SK-N-SH treated with all-trans-retinoic acid at 6 μM for 48 hours (cell line): ENCODE measurements at regions not wholly inside any gene's neighbourhood (a gene's known extent, or its start where the extent isn't known, plus 50 kb on each side); places are given as distances from the start of the nearest gene placed in this dataset.
A peak's percentile ranks its signal among the peaks of the same experiment; 100 is the strongest.
"Not testable (repeated sequence)": the region's sequence is repeated elsewhere in the genome, so short reads cannot be mapped to it uniquely, and the experiment has no call there.

Source experiments
- ATAC-seq: fragments of 200-7000 bp; cut with Tn5 transposase; 3 replicates; pipeline ENCODE4 v1.9.1; 2020; ENCODE audit warnings: mild to moderate bottlenecking, moderate library complexity
- BACH2 ChIP-seq: fragments of 250-450 bp; sonication (Bioruptor Pico); IDR thresholded peaks from 2 replicates; pipeline ENCODE4 v1.9.0; 2021; ENCODE audit warnings: mild to moderate bottlenecking, borderline replicate concordance
- CREB5 ChIP-seq: fragments of 250-450 bp; sonication (Bioruptor Pico); IDR thresholded peaks from 2 replicates; pipeline ENCODE4 v1.5.1; 2020; ENCODE audit warnings: low read depth, mild to moderate bottlenecking, moderate library complexity
- CSDC2 ChIP-seq: fragments of 250-450 bp; sonication (Bioruptor Pico); IDR thresholded peaks from 2 replicates; pipeline ENCODE4 v1.5.0; 2020; ENCODE audit warnings: mild to moderate bottlenecking, moderate library complexity
- CSRNP3 ChIP-seq: fragments of 250-450 bp; sonication (Bioruptor Pico); IDR thresholded peaks from 2 replicates; pipeline ENCODE4 v1.5.1; 2021; ENCODE audit warnings: mild to moderate bottlenecking, moderate library complexity
- ESRRG ChIP-seq: fragments of 250-450 bp; sonication (Bioruptor Pico); IDR thresholded peaks from 2 replicates; pipeline ENCODE4 v1.6.1; 2021; ENCODE audit warnings: mild to moderate bottlenecking
- GLIS3 ChIP-seq: fragments of 250-450 bp; sonication (Bioruptor Pico); IDR thresholded peaks from 2 replicates; pipeline ENCODE4 v1.5.0; 2020; ENCODE audit warnings: mild to moderate bottlenecking, moderate library complexity
- ISL1 ChIP-seq: fragments of 250-450 bp; sonication (Bioruptor Pico); IDR thresholded peaks from 2 replicates; pipeline ENCODE4 v2.1.2; 2022; ENCODE audit warnings: mild to moderate bottlenecking, moderate library complexity
- OSR1 ChIP-seq: fragments of 250-450 bp; sonication (Bioruptor Pico); IDR thresholded peaks from 2 replicates; pipeline ENCODE4 v1.8.0; 2022; ENCODE audit warnings: moderate library complexity, mild to moderate bottlenecking, inconsistent platforms
- PATZ1 ChIP-seq: fragments of 250-450 bp; sonication (Bioruptor Pico); IDR thresholded peaks from 2 replicates; pipeline ENCODE4 v1.8.0; 2020; ENCODE audit warnings: mild to moderate bottlenecking, moderate library complexity, borderline replicate concordance
- PPARA ChIP-seq: fragments of 250-450 bp; sonication (Bioruptor Pico); IDR thresholded peaks from 2 replicates; pipeline ENCODE4 v1.5.0; 2020; ENCODE audit warnings: mild to moderate bottlenecking, borderline replicate concordance
- RARB ChIP-seq: fragments of 250-450 bp; sonication (Bioruptor Pico); IDR thresholded peaks from 2 replicates; pipeline ENCODE4 v1.8.0; 2021; ENCODE audit warnings: mild to moderate bottlenecking, moderate library complexity
- SNAI2 ChIP-seq: fragments of 250-450 bp; sonication (Bioruptor Pico); IDR thresholded peaks from 2 replicates; pipeline ENCODE4 v1.5.0; 2020; ENCODE audit warnings: mild to moderate bottlenecking, moderate library complexity
- TCF4 ChIP-seq: fragments of 250-450 bp; sonication (Bioruptor Pico); IDR thresholded peaks from 2 replicates; pipeline ENCODE4 v1.8.0; 2021; ENCODE audit warnings: mild to moderate bottlenecking, moderate library complexity, borderline replicate concordance
- TOX ChIP-seq: fragments of 250-450 bp; sonication (Bioruptor Pico); IDR thresholded peaks from 2 replicates; pipeline ENCODE4 v1.8.0; 2021; ENCODE audit warnings: mild to moderate bottlenecking, moderate library complexity, borderline replicate concordance
- ZC3H10 ChIP-seq: fragments of 250-450 bp; sonication (Bioruptor Pico); IDR thresholded peaks from 2 replicates; pipeline ENCODE4 v1.5.1; 2021; ENCODE audit warnings: mild to moderate bottlenecking, moderate library complexity
- ZFP3 ChIP-seq: fragments of 250-450 bp; sonication (Bioruptor Pico); IDR thresholded peaks from 2 replicates; pipeline ENCODE4 v1.5.0; 2020; ENCODE audit warnings: mild to moderate bottlenecking, moderate library complexity
- ZFP30 ChIP-seq: fragments of 450-650 bp; formaldehyde crosslinking; IDR thresholded peaks from 2 replicates; pipeline ENCODE4 v1.5.0; 2022; ENCODE audit warnings: mild to moderate bottlenecking, moderate library complexity
- ZNF565 ChIP-seq: fragments of 450-650 bp; formaldehyde crosslinking; conservative IDR thresholded peaks from 2 replicates; pipeline ENCODE4 v1.5.0; 2020; ENCODE audit warnings: low read depth, mild to moderate bottlenecking, moderate library complexity
- ZNF70 ChIP-seq: fragments of 450-650 bp; formaldehyde crosslinking; IDR thresholded peaks from 2 replicates; pipeline ENCODE4 v1.5.0; 2020; ENCODE audit warnings: mild to moderate bottlenecking, moderate library complexity
- ZNF8 ChIP-seq: fragments of 450-650 bp; formaldehyde crosslinking; IDR thresholded peaks from 2 replicates; pipeline ENCODE4 v1.5.0; 2020; ENCODE audit warnings: mild to moderate bottlenecking, moderate library complexity

- ATAC-seq = peak; percentile 98
- TF ChIP-seq CSRNP3 (CRISPR knock-in tag) = no peak
- TF ChIP-seq ZFP3 (CRISPR knock-in tag) = peak; percentile 32; the same call in 1 of the 2 replicates
- TF ChIP-seq, all 23 proteins: peak for 1
Observed at GRCh38 chr1:117758444-117759316, 152.8 kb downstream of the TENT5C start.

- TF ChIP-seq ZNF8 (CRISPR knock-in tag) (no peak), ZC3H10 (no peak), GLIS3 (CRISPR knock-in tag) (no peak), ESRRG (CRISPR knock-in tag) (no peak), ZFP3 (CRISPR knock-in tag) (no peak), CSRNP3 (CRISPR knock-in tag) (no peak), PATZ1 (CRISPR knock-in tag) (no peak), ZNF565 (CRISPR knock-in tag) (no peak), RARB (CRISPR knock-in tag) (no peak), BACH2 (CRISPR knock-in tag) (no peak), ISL1 (CRISPR knock-in tag) (no peak)
- TF ChIP-seq, all 23 proteins: peak for 0
- no peak for ATAC-seq
Observed at GRCh38 chr1:117759535-117759934, 153.7 kb downstream of the TENT5C start.

- TF ChIP-seq CSDC2 (CRISPR knock-in tag) (no peak), ESRRG (CRISPR knock-in tag) (no peak), PPARA (CRISPR knock-in tag) (no peak), ISL1 (CRISPR knock-in tag) (no peak), PATZ1 (CRISPR knock-in tag) (no peak), CREB5 (no peak), RARB (CRISPR knock-in tag) (no peak), SNAI2 (CRISPR knock-in tag) (no peak), ZNF8 (CRISPR knock-in tag) (no peak)
- no peak for ATAC-seq
Observed at GRCh38 chr1:117760069-117760468, 154.2 kb downstream of the TENT5C start.

- no peak for ATAC-seq
- TF ChIP-seq CSDC2 (CRISPR knock-in tag) (no peak), ZNF70 (CRISPR knock-in tag) (no peak), OSR1 (CRISPR knock-in tag) (no peak), GLIS3 (CRISPR knock-in tag) (no peak), ZFP30 (CRISPR knock-in tag) (no peak), TOX (no peak), SNAI2 (CRISPR knock-in tag) (no peak), ISL1 (CRISPR knock-in tag) (no peak), PPARA (CRISPR knock-in tag) (no peak), ZNF8 (CRISPR knock-in tag) (no peak), BACH2 (CRISPR knock-in tag) (no peak), TCF4 (CRISPR knock-in tag) (no peak)
Observed at GRCh38 chr1:117760485-117760884, 154.6 kb downstream of the TENT5C start.

- ATAC-seq = not testable (repeated sequence)
Observed at GRCh38 chr1:117767756-117768155, 161.7 kb downstream of the GDAP2 start.
